K562 (cell line): ENCODE measurements at regions not wholly inside any gene's neighbourhood (a gene's known extent, or its start where the extent isn't known, plus 50 kb on each side); places are given as distances from the start of the nearest gene placed in this dataset.

Experiments
- ATAC-seq: fragments of 200-7000 bp; cut with Tn5 transposase; 3 replicates; pipeline ENCODE4 v1.9.1; 2020; ENCODE audit warnings: moderate library complexity
- BruUV-seq: library from RNA; stranded (reverse); fragments of 400-500 nt; replicated peaks from 2 replicates; lab custom pipeline; 2021; lab: Mats Ljungman, UMichigan
- CTCF ChIA-PET: fragments of 300-600 bp; formaldehyde crosslinking; extraction: SDS; loops from one replicate; lab custom pipeline; 2021; ENCODE audit warnings: low intra/inter-chr PET ratio; lab: Yijun Ruan, JAX
- POLR2A ChIA-PET: fragments of 300-600, 350-650 bp; sonication (Branson Sonifier 250); formaldehyde crosslinking; extraction: SDS; loops from one replicate; lab custom pipeline; 2021; ENCODE audit warnings: antibody characterized with exemption, inconsistent platforms; lab: Yijun Ruan, JAX
- DNase-seq, 4 experiments: peaks; one replicate each; pipeline versions ENCODE4 v3.0.0 to v3.0.0-alpha.2; 2011 to 2018; ENCODE audit warnings: low spot score in 3 of 4, mixed read lengths in 3 of 4; ENCODE audit errors: extremely low read depth in 1 of 4
- FAIRE-seq: peaks from 2 replicates; lab custom pipeline; 2011; peaks lifted over from hg19 to GRCh38; lab: Jason Lieb, UNC
- H2AFZ ChIP-seq: 2 replicates; pipeline ENCODE4 v1.6.0; 2011; ENCODE audit warnings: low read depth, low read length, control low read depth, inconsistent platforms
- H3K27ac ChIP-seq: fragments of 200-600 bp; 3 replicates; pipeline ENCODE4 v1.8.0; 2011; ENCODE audit warnings: low read depth, mild to moderate bottlenecking, control low read depth, inconsistent platforms, low read length, moderate library complexity, mixed read lengths; ENCODE audit errors: extremely low read depth
- H3K27me3 ChIP-seq, 2 experiments: fragments of 300-600 bp in 1 of 2; 2 replicates in 1 of 2; 3 replicates in 1 of 2; pipeline versions ENCODE4 v1.6.0 to v1.8.0; 2011; ENCODE audit warnings: inconsistent platforms in 2 of 2, low read length in 2 of 2, mild to moderate bottlenecking in 1 of 2, mixed read lengths in 1 of 2, moderate library complexity in 1 of 2; ENCODE audit not compliant: control insufficient read depth in 2 of 2, insufficient read depth in 2 of 2
- H3K36me3 ChIP-seq: fragments of 300-600 bp; 3 replicates; pipeline ENCODE4 v1.8.0; 2011; ENCODE audit warnings: mild to moderate bottlenecking, low read length, inconsistent platforms; ENCODE audit not compliant: control insufficient read depth, insufficient read depth
- H3K4me1 ChIP-seq, 2 experiments: fragments of 200-600 bp in 1 of 2; replicated peaks in 1 of 2; 2 replicates in 1 of 2; 3 replicates in 1 of 2; pipeline versions ENCODE4 v1.5.1 to v1.8.0; 2011; ENCODE audit warnings: inconsistent platforms in 2 of 2, low read length in 2 of 2, mild to moderate bottlenecking in 1 of 2, mixed read lengths in 1 of 2, moderate library complexity in 1 of 2; ENCODE audit not compliant: control insufficient read depth in 2 of 2, insufficient read depth in 2 of 2
- H3K4me2 ChIP-seq: 2 replicates; pipeline ENCODE4 v1.6.1; 2011; ENCODE audit warnings: low read length, control low read depth, inconsistent platforms, mixed read lengths; ENCODE audit not compliant: insufficient read depth
- H3K4me3 ChIP-seq: fragments of 200-600 bp; sonication (generic), shearing (Covaris generic); 2 replicates; pipeline ENCODE4 v1.5.1; 2016; ENCODE audit warnings: control low read depth, inconsistent platforms
- H3K79me2 ChIP-seq: fragments of 200-600 bp; 3 replicates; pipeline ENCODE4 v1.8.0; 2011; ENCODE audit warnings: low read length, inconsistent platforms; ENCODE audit not compliant: control insufficient read depth, insufficient read depth
- H3K9ac ChIP-seq, 2 experiments: 2 replicates each; pipeline versions ENCODE4 v1.6.0 to v1.6.1; 2011; ENCODE audit warnings: low read depth in 2 of 2, low read length in 2 of 2, control low read depth in 1 of 2, inconsistent platforms in 1 of 2, mild to moderate bottlenecking in 1 of 2, mixed read lengths in 1 of 2; ENCODE audit not compliant: insufficient read depth in 1 of 2
- H3K9me1 ChIP-seq: one replicate; pipeline ENCODE4 v1.6.0; 2011; ENCODE audit warnings: inconsistent platforms, mild to moderate bottlenecking, low read length, moderate library complexity; ENCODE audit not compliant: control insufficient read depth, insufficient read depth
- H3K9me3 ChIP-seq: replicated peaks from 2 replicates; pipeline ENCODE4 v1.5.1; 2011; ENCODE audit warnings: low read depth, low read length, inconsistent platforms; ENCODE audit not compliant: control insufficient read depth, insufficient read depth
- H4K20me1 ChIP-seq: replicated peaks from 2 replicates; pipeline ENCODE4 v1.6.1; 2011; ENCODE audit warnings: low read length, inconsistent platforms, mixed read lengths; ENCODE audit not compliant: control insufficient read depth, insufficient read depth
- BRD9 ChIP-seq: fragments of 450-650 bp; IDR thresholded peaks from 2 replicates; pipeline ENCODE4 v1.6.1; 2018; ENCODE audit warnings: low read depth; ENCODE audit not compliant: partially characterized antibody
- CCNT2 ChIP-seq: IDR thresholded peaks from 2 replicates; pipeline ENCODE4 v1.6.1; 2011; ENCODE audit warnings: borderline replicate concordance, low read depth, mild to moderate bottlenecking, moderate library complexity, mixed read lengths, low read length; ENCODE audit not compliant: insufficient read length; ENCODE audit errors: extremely low read depth
- CEBPB ChIP-seq: fragments of 450-650 bp; IDR thresholded peaks from 2 replicates; pipeline ENCODE4 v1.6.1; 2016; ENCODE audit warnings: missing genetic modification characterization, missing compliant biosample characterization
- CEBPG ChIP-seq, 3 experiments: fragments of 200-800 bp in 1 of 3; sonication (Bioruptor generic) in 1 of 3; sonication (generic) in 1 of 3; formaldehyde crosslinking in 1 of 3; IDR thresholded peaks in 2 of 3; conservative IDR thresholded peaks in 1 of 3; 2 replicates each; pipeline versions ENCODE4 v1.6.1 to v1.8.0; 2016 to 2022; ENCODE audit warnings: missing compliant biosample characterization in 2 of 3, missing genetic modification characterization in 2 of 3, mild to moderate bottlenecking in 1 of 3, missing genetic modification reagents in 1 of 3
- GATAD2B ChIP-seq: fragments of 450-650 bp; IDR thresholded peaks from 2 replicates; pipeline ENCODE4 v1.6.1; 2017; ENCODE audit warnings: mild to moderate bottlenecking, borderline replicate concordance
- HDAC1 ChIP-seq, 2 experiments: fragments of 450-650 bp; IDR thresholded peaks; 2 replicates each; pipeline ENCODE4 v1.6.1; 2016 to 2017; ENCODE audit warnings: inconsistent platforms in 1 of 2, mild to moderate bottlenecking in 1 of 2, moderate library complexity in 1 of 2
- HDAC6 ChIP-seq: IDR thresholded peaks from 2 replicates; pipeline ENCODE4 v1.6.1; 2012; ENCODE audit warnings: low read depth, mild to moderate bottlenecking, control low read depth, inconsistent platforms, low read length, moderate library complexity
- KLF16 ChIP-seq: IDR thresholded peaks from 2 replicates; pipeline ENCODE4 v1.6.1; 2016; ENCODE audit warnings: antibody characterized with exemption
- POLR3A ChIP-seq: IDR thresholded peaks from 2 replicates; pipeline ENCODE4 v1.6.1; 2011; ENCODE audit warnings: borderline replicate concordance, mild to moderate bottlenecking, moderate library complexity; ENCODE audit not compliant: insufficient read length, insufficient read depth; ENCODE audit errors: extremely low read depth
- RAD21 ChIP-seq, 2 experiments: fragments of 250-450 bp in 1 of 2; fragments of 450-650 bp in 1 of 2; sonication (Bioruptor Pico) in 1 of 2; formaldehyde crosslinking in 1 of 2; IDR thresholded peaks in 1 of 2; conservative IDR thresholded peaks in 1 of 2; 2 replicates each; pipeline versions ENCODE4 v1.4.0 to v1.8.0; 2020 to 2022; ENCODE audit warnings: mild to moderate bottlenecking in 2 of 2, moderate library complexity in 1 of 2
- RAD51 ChIP-seq: fragments of 450-650 bp; IDR thresholded peaks from 2 replicates; pipeline ENCODE4 v1.7.1; 2016; ENCODE audit warnings: low read depth, mild to moderate bottlenecking, borderline replicate concordance
- SMC3 ChIP-seq: conservative IDR thresholded peaks from 2 replicates; pipeline ENCODE4 v1.6.1; 2011; ENCODE audit warnings: low read depth, low read length, improper control_type of control experiment; ENCODE audit not compliant: insufficient read depth
- TSC22D4 ChIP-seq: fragments of 450-650 bp; IDR thresholded peaks from 2 replicates; pipeline ENCODE4 v1.6.1; 2016; ENCODE audit warnings: missing genetic modification characterization, missing biosample characterization, control low read depth
- XRCC4 ChIP-seq: IDR thresholded peaks from one replicate; pipeline ENCODE4 v1.6.1; 2011; ENCODE audit not compliant: insufficient read depth, insufficient read length; ENCODE audit errors: extremely low read depth
- ZNF766 ChIP-seq: fragments of 200-800 bp; sonication (Bioruptor generic); conservative IDR thresholded peaks from 2 replicates; pipeline ENCODE4 v1.6.1; 2016; ENCODE audit warnings: missing genetic modification characterization, missing compliant biosample characterization
- WGBS: fragments of 100-300 bp; shearing (Covaris generic); methylation state at CpG from one replicate; pipeline ENCODE4 v1.1.6; 2016; ENCODE audit warnings: low coverage, mixed read lengths; ENCODE audit not compliant: insufficient coverage; ENCODE audit errors: missing lambda C conversion rate; 5-methylcytosine and 5-hydroxymethylcytosine counted together
- in situ Hi-C: fragments of 300-500 bp; cut with MboI; formaldehyde crosslinking; loops from 4 replicates; pipeline ENCODE4 v1.15.0; 2018; ENCODE audit warnings: inconsistent platforms, mixed read lengths
- intact Hi-C: fragments of 100-400 bp; cut with micrococcal nuclease; formaldehyde crosslinking; loops from 2 replicates; pipeline ENCODE4 v1.14.2; 2022
- TF ChIP-seq, protein P1 (sequence below), 3 experiments: IDR thresholded peaks in 2 of 3; conservative IDR thresholded peaks in 1 of 3; 2 replicates each; pipeline ENCODE4 v1.5.1; 2011 to 2012; ENCODE audit warnings: low read length in 3 of 3, mild to moderate bottlenecking in 3 of 3, control low read depth in 2 of 3, improper control_type of control experiment in 1 of 3, inconsistent platforms in 1 of 3, low read depth in 1 of 3, mixed read lengths in 1 of 3, moderate library complexity in 1 of 3; ENCODE audit not compliant: insufficient read depth in 2 of 3
- TF ChIP-seq, protein P2 (sequence below): fragments of 450-650 bp; formaldehyde crosslinking; IDR thresholded peaks from 2 replicates; pipeline ENCODE4 v1.4.0; 2020; ENCODE audit warnings: mild to moderate bottlenecking, moderate library complexity

DNA sequence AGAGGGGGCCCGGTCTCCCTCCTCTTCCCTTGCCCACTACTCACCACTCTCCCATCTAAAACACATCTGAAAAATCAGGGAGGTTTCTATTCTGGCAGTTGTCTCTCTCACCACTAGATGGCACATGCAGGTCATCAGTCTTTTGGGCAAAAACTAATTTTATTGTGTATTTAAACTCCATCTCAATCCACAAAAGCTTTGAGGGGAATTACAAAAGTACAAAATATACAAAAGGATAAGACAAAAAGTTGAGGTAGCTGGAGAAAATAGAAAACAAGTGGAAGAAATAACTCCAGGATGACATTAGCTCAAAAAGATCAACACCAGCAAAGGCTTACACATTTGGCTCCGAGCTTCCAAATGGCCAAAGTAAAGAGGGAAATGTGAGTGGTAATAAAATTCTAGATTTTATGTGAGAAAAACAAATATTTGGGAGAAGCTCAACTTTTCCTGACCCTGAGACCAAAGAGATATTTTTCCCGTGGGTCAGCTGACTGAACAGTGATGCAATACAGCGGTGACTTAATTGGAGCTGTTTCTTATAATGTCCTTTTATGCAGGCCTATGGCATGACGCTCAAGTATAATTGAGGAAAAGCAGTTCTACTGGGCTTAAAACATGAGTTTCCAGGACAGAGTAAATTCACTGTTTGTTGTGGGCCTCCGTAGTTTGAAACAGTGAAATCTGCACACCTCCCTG, 79.8 kb upstream of the CHD6 start:
- Histone ChIP-seq H3K9ac (no peak overlapping the region), H2AFZ (no peak overlapping the region), H3K27me3 (no peaks in the 10 kb centered on the region), H3K4me3 (no peak overlapping the region), H3K79me2 (peaks cover 5% of the 10 kb centered on the region; the same call in 1 of the 3 replicates), H3K4me2 (no peak overlapping the region), H3K9me3 (no peaks in the 10 kb centered on the region), H3K9me1 (no peaks in the 10 kb centered on the region), H3K27ac (no peak overlapping the region), H4K20me1 (no peaks in the 10 kb centered on the region), H3K36me3 (no peaks in the 10 kb centered on the region), H3K4me1 (peaks cover 24 to 34% of the 10 kb centered on the region in 2 experiments)
- CTCF ChIA-PET = no interaction called here
- FAIRE-seq (peak; percentile 35), ATAC-seq (peak; percentile 31; the same call in 1 of the 3 replicates), DNase-seq (peak in 3 of 4 experiments; percentile 45 to 70 (median 56))
- POLR2A ChIA-PET = interaction anchor here (0.7 kb wide), 1 partner anchor 18 kb away, joined by 3 read pairs; no protein-coding TSS in a partner anchor
- BruUV-seq = no TSS peak
- intact Hi-C loops = loop anchor here (2.0 to 5.0 kb wide), 2 partner anchors 41 to 356 kb away; partner anchors contain the start of gene LPIN3
- in situ Hi-C loops = no loop called here
- WGBS = 66% methylated on average over 6 of the region's 6 CpGs
- TF ChIP-seq GATAD2B (no peak), HDAC1 (IDR thresholded peaks at IDR 0.05) (no peak), ZNF766 (CRISPR knock-in tag) (0 out of 2 replicates have a peak, but pooled peaks have one; percentile 22), SMC3 (peak; percentile 51; the same call in 1 of the 2 replicates), RAD51 (peak; percentile 28; the same call in 1 of the 2 replicates), RAD21 (CRISPR knock-in tag; conservative IDR thresholded peaks at IDR 0.05 in 1 of 2, IDR thresholded peaks at IDR 0.05 in 1 of 2) (peak; percentile 63 to 67), CEBPG (CRISPR knock-in tag; IDR thresholded peaks at IDR 0.05) (no peak), CEBPG (tag; conservative IDR thresholded peaks at IDR 0.05 in 1 of 2, IDR thresholded peaks at IDR 0.05 in 1 of 2) (peak; percentile 45 to 78; a peak in 2 of 4 replicates), BRD9 (peak; percentile 33), POLR3A (no peak), HDAC6 (no peak), XRCC4 (no peak), KLF16 (0 out of 2 replicates have a peak, but pooled peaks have one; percentile 52), TSC22D4 (no peak), CEBPB (tag) (peak; percentile 76), CCNT2 (no peak)
- TF ChIP-seq, protein P1, sequence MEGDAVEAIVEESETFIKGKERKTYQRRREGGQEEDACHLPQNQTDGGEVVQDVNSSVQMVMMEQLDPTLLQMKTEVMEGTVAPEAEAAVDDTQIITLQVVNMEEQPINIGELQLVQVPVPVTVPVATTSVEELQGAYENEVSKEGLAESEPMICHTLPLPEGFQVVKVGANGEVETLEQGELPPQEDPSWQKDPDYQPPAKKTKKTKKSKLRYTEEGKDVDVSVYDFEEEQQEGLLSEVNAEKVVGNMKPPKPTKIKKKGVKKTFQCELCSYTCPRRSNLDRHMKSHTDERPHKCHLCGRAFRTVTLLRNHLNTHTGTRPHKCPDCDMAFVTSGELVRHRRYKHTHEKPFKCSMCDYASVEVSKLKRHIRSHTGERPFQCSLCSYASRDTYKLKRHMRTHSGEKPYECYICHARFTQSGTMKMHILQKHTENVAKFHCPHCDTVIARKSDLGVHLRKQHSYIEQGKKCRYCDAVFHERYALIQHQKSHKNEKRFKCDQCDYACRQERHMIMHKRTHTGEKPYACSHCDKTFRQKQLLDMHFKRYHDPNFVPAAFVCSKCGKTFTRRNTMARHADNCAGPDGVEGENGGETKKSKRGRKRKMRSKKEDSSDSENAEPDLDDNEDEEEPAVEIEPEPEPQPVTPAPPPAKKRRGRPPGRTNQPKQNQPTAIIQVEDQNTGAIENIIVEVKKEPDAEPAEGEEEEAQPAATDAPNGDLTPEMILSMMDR (IDR thresholded peaks at IDR 0.05 in 2 of 3, conservative IDR thresholded peaks at IDR 0.05 in 1 of 3; ENCODE audit: insufficient read depth in 2 of 3, low read depth in 1 of 3, low read length in 3 of 3) = peak; percentile 65 to 90 (median 89); a peak in 5 of 6 replicates
- TF ChIP-seq, protein P2, sequence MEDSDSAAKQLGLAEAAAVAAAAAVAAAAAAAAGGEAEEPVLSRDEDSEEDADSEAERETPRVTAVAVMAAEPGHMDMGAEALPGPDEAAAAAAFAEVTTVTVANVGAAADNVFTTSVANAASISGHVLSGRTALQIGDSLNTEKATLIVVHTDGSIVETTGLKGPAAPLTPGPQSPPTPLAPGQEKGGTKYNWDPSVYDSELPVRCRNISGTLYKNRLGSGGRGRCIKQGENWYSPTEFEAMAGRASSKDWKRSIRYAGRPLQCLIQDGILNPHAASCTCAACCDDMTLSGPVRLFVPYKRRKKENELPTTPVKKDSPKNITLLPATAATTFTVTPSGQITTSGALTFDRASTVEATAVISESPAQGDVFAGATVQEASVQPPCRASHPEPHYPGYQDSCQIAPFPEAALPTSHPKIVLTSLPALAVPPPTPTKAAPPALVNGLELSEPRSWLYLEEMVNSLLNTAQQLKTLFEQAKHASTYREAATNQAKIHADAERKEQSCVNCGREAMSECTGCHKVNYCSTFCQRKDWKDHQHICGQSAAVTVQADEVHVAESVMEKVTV = 0 out of 2 replicates have a peak, but pooled peaks have one; percentile 47
